Right lobe of liver (tissue), 4 donors: ENCODE measurements at regions not wholly inside any gene's neighbourhood (a gene's known extent, or its start where the extent isn't known, plus 50 kb on each side); places are given as distances from the start of the nearest gene placed in this dataset.

Experiments
- CTCF ChIP-seq, 4 donors: fragments of 200-600 bp in 3 of 4; fragments of 450-650 bp in 1 of 4; IDR thresholded peaks; one replicate each; pipeline versions ENCODE4 v1.5.1 to v1.8.0; 2016 to 2022; ENCODE audit warnings: antibody characterized with exemption in 4 of 4, mild to moderate bottlenecking in 2 of 4
- POLR2A ChIP-seq: fragments of 450-650 bp; IDR thresholded peaks from one replicate; pipeline ENCODE4 v1.6.1; 2017; ENCODE audit warnings: antibody characterized with exemption, mild to moderate bottlenecking
- donor health status: DM: no; HTN: no; CAD: no.
- donor health status: DM: no; HTN: no; CAD: no.
- donor health status: DM: no; HTN: yes; CAD: no.

- no peak for TF ChIP-seq CTCF (IDR thresholded peaks at IDR 0.05)
- TF ChIP-seq POLR2A: no peak
Measured at GRCh38 chr1:30196872-30197638, 526.3 kb downstream of the MATN1 start.
